Activated CD8-positive, alpha-beta T cell treated with anti-CD3 and anti-CD28 coated beads, Interleukin-2, amount 10 ng/mL, durations not matched to agents 7 days and 5 days (primary cell): ENCODE measurements at regions not wholly inside any gene's neighbourhood (a gene's known extent, or its start where the extent isn't known, plus 50 kb on each side); places are given as distances from the start of the nearest gene placed in this dataset.

Experiments used
- ATAC-seq: fragments of 150-1000 bp; cut with Tn5 transposase; one replicate; pipeline ENCODE4 v1.10.0; 2021; ENCODE audit warnings: moderate library complexity
- CTCF ChIA-PET: fragments of 350-600 bp; sonication (Branson Sonifier 250); formaldehyde crosslinking; loops from one replicate; lab custom pipeline; 2021; ENCODE audit warnings: antibody characterized with exemption; lab: Charles Lee
- POLR2A ChIA-PET: fragments of 350-600 bp; sonication (Branson Sonifier 250); formaldehyde crosslinking; loops from one replicate; lab custom pipeline; 2021; ENCODE audit warnings: antibody characterized with exemption; lab: Charles Lee
- DNase-seq: peaks from one replicate; pipeline ENCODE4 v3.0.0-alpha.2; 2020
- H3K27ac Mint-ChIP-seq: one replicate; pipeline ENCODE4 v1.8.0; 2021; ENCODE audit warnings: mild to moderate bottlenecking, mixed read lengths
- H3K27me3 Mint-ChIP-seq: one replicate; pipeline ENCODE4 v1.8.0; 2021; ENCODE audit warnings: low read depth, mixed read lengths
- H3K36me3 Mint-ChIP-seq: one replicate; pipeline ENCODE4 v1.8.0; 2021; ENCODE audit warnings: low read depth, mixed read lengths
- H3K4me1 Mint-ChIP-seq: one replicate; pipeline ENCODE4 v1.8.0; 2021; ENCODE audit warnings: low read depth, mixed read lengths
- H3K4me3 Mint-ChIP-seq: one replicate; pipeline ENCODE4 v1.8.0; 2021; ENCODE audit warnings: mild to moderate bottlenecking, mixed read lengths
- H3K9me3 Mint-ChIP-seq: one replicate; pipeline ENCODE4 v1.8.0; 2022; ENCODE audit warnings: mixed read lengths; ENCODE audit not compliant: insufficient read depth

DNA sequence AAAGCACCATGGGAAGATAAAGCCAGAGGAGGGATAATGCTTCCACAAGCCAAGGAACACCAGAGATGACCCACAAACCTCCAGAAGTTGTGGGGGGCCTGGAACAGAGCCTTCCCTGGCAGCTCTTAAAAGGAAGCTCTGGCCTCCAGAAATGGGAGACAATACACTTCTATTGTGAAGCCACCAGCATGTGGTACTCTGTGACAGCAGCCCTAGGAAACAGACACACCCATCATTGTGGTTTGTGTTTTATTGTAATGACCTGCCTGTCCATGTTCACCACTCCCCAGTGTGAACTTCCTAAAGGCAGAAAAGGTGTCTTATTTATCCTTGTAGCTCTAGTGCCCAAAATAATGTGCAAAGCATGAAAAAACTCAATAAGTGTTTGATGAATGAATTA, 264.1 kb upstream of the GATB start:
- H3K27ac Mint-ChIP-seq = no peak overlapping the region
- no peaks in the 10 kb centered on the region for H3K36me3 Mint-ChIP-seq
- no peak overlapping the region for H3K4me3 Mint-ChIP-seq
- CTCF ChIA-PET = no interaction called here
- no peaks in the 10 kb centered on the region for H3K9me3 Mint-ChIP-seq
- no peak for DNase-seq
- POLR2A ChIA-PET = no interaction called here
- H3K27me3 Mint-ChIP-seq = peaks cover 2% of the 10 kb centered on the region
- no peaks in the 10 kb centered on the region for H3K4me1 Mint-ChIP-seq
- ATAC-seq = no peak

DNA sequence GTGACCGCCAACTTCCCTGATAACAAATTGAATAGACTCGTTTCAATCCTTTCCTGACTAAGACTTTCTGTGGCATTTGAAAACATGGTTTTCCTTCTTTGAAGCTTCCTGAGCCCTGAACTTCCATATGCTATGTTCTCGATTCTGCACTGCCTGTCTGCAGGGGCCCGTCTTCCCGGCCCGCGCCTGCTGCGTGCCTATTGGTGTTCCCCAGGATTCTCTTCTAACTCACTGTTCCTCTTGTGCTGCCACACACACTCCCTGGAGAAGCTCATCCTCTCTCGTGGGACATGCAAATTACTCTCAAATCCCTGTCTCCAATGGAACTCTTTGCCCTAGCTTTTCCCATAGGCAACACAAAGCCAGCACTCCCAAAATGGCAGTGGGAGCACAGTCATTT, 262.9 kb upstream of the GATB start:
- no peak overlapping the region for H3K27ac Mint-ChIP-seq
- peaks cover 2% of the 10 kb centered on the region for H3K27me3 Mint-ChIP-seq
- no peak for ATAC-seq
- no peaks in the 10 kb centered on the region for H3K9me3 Mint-ChIP-seq
- H3K4me1 Mint-ChIP-seq = no peaks in the 10 kb centered on the region
- POLR2A ChIA-PET = no interaction called here
- H3K36me3 Mint-ChIP-seq = no peaks in the 10 kb centered on the region
- DNase-seq = no peak
- no peak overlapping the region for H3K4me3 Mint-ChIP-seq
- CTCF ChIA-PET = interaction anchor here (1.8 kb wide), 1 partner anchor 24 kb away, joined by 4 read pairs; no protein-coding TSS in a partner anchor

DNA sequence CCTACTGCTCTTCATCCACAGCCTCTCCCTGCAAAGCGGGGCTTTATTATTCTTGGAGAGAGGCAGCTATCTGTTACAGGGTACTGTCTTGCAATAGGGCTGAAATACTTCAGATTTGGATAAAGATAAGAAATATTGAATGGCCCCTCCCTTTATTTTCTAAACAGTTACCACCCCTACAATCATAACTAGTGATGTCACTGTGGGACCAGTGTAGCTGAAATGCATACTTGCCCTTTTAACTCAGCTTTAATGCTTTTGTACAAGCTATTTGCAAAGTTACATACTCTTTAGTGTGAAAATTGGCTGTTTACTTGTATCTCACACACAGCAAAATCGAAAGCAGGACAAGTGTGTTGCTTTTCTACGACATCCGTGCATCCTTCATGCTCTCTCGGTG, 261.7 kb upstream of the GATB start:
- H3K4me1 Mint-ChIP-seq = no peaks in the 10 kb centered on the region
- ATAC-seq (no peak), DNase-seq (no peak)
- no peak overlapping the region for H3K4me3 Mint-ChIP-seq
- CTCF ChIA-PET = interaction anchor here (1.8 kb wide), 1 partner anchor 25 kb away, joined by 4 read pairs; no protein-coding TSS in a partner anchor
- H3K27ac Mint-ChIP-seq = no peak overlapping the region
- H3K27me3 Mint-ChIP-seq = peaks cover 2% of the 10 kb centered on the region
- POLR2A ChIA-PET = no interaction called here
- H3K36me3 Mint-ChIP-seq = no peaks in the 10 kb centered on the region
- H3K9me3 Mint-ChIP-seq = no peaks in the 10 kb centered on the region

DNA sequence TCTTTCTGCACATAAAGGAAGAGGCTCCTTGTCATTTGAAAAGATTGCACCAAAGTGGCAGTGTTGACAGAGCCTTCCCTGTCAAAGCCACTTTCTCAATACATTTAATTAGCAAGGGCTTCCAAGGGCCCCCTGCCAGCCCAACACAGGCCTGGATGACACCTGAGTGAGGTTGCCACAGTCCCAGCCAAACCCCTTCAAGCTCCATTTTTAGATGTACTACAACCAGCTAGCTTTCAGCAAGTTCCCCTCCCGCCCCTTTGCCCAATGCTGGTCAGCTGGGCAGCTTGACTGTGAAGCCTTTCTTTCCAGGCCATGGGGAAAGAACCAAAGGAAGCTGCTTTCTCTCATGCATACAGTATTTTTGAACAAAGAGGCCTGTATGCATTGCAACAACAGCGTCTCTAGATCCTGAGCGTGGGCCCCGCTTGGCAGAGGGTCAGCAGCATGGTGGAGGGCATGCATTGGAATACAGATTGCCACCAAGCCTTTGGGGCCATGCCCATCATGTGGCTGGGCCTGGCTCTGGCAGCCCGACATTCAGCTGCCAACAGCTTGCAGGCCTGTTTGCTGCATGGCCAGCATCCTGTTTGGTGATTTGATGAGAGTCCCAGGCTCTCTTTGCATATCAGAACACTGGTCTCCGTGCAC, 261.1 kb upstream of the GATB start:
- POLR2A ChIA-PET = no interaction called here
- no peak for DNase-seq
- no peaks in the 10 kb centered on the region for H3K36me3 Mint-ChIP-seq
- H3K27me3 Mint-ChIP-seq = peaks cover 3% of the 10 kb centered on the region
- CTCF ChIA-PET = no interaction called here
- H3K27ac Mint-ChIP-seq = no peak overlapping the region
- no peaks in the 10 kb centered on the region for H3K4me1 Mint-ChIP-seq
- no peak overlapping the region for H3K4me3 Mint-ChIP-seq
- no peaks in the 10 kb centered on the region for H3K9me3 Mint-ChIP-seq
- ATAC-seq = no peak

DNA sequence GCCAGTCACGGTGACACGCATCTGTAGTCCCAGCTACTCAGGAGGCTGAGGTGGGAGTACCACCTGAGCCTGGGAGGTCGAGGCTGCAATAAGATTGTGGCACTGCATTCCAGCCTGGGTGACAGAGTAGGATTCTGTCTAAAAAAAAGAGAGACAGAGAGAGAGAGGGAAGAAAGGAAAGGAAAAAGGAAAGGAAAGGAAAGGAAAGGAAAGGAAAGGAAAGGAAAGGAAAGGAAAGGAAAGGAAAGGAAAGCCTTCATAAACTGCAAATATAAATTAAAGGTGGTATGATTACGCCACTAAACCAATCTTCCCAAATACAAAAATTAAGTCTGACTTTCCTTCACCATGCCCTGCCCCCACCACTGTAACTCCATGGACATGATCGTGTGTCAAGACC, 259.3 kb upstream of the GATB start:
- no peak for ATAC-seq

DNA sequence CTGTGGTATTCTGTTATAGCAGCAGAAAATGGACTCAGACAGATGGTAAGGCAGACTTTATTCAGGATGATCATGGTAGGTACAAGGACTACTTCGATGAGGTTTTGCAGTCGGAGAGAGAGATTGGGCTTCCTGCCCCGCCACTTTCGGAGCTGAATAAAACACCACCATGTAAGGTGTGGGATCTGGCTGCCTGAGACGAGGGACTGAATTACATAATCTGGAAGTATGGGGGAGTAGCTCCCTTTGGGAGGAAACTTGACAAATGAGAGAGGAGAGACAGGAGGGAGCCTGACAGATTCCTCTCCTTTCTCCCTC, 255.5 kb upstream of the GATB start:
- ChIA-PET POLR2A (no interaction called here), CTCF (no interaction called here)
- Mint-ChIP-seq H3K4me1 (peaks cover 34% of the 10 kb centered on the region), H3K9me3 (no peaks in the 10 kb centered on the region), H3K4me3 (no peak overlapping the region), H3K27ac (no peak overlapping the region), H3K36me3 (peaks cover 7% of the 10 kb centered on the region), H3K27me3 (peaks cover 3% of the 10 kb centered on the region)
- no peak for ATAC-seq
- DNase-seq = no peak

More for the DNA sequence above, 259.3 kb upstream of the GATB start:
- Mint-ChIP-seq H3K9me3 (no peaks in the 10 kb centered on the region), H3K4me1 (peaks cover 5% of the 10 kb centered on the region), H3K27me3 (peaks cover 3% of the 10 kb centered on the region), H3K36me3 (no peaks in the 10 kb centered on the region), H3K27ac (no peak overlapping the region), H3K4me3 (no peak overlapping the region)
- CTCF ChIA-PET = no interaction called here
- no peak for DNase-seq
- POLR2A ChIA-PET = no interaction called here

DNA sequence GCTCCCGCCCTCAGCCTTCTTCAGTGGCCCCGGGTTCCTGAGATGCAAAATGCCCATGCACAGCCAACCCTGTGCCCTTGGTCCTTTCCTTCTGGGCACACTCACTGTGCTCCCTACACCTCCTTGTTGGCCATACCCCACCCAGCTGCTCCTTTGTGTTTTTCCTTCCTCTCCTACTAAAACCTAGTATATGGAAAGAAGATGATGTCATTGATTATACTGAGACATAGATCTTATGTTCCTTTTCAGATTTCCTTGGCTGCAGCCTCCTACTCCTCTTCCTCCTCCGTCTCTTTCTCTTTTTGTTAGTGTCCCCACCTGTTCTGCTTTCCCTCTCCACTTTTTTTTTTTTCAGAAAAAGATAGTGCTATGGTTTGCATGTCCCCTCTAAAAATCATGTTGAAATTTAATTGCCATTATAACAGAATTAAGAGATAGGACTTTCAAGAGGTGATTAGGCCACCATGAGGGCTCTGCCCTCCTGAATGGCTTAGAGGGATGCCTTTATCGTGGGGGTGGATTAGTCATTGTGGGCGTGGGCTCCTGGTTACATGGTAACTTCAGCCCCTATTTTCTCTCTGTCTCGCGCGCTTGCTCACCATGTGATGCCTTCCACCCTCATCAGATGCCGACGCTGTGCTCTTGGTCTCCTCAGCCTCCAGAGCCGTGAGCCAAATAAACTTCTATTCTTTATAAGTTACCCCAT, 254.9 kb upstream of the GATB start:
- ATAC-seq (no peak), DNase-seq (no peak)
- Mint-ChIP-seq H3K27ac (no peak overlapping the region), H3K36me3 (peaks cover 7% of the 10 kb centered on the region), H3K4me3 (no peak overlapping the region), H3K9me3 (no peaks in the 10 kb centered on the region), H3K27me3 (peaks cover 3% of the 10 kb centered on the region), H3K4me1 (peaks cover 39% of the 10 kb centered on the region)
- ChIA-PET CTCF (no interaction called here), POLR2A (no interaction called here)

DNA sequence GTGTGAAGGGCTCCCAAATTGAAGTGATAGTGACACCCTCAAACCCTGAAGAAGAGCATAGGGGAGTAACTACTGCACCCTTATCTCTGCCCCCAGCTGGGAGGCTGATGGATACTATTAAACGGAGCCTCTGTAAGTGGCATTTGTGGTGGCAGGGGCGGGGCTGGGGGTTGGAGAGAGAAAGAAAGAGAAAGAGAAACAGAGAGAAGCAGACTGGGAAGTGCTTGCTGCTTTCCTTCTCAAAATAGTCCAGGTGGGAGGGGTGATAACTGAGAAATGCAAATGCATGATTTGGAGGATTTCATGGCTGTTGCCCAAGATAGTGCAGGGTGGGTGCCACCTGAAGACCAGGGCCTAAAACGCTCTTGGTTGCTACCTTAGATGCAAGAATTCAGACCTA, 253.5 kb upstream of the GATB start:
- POLR2A ChIA-PET = interaction anchor here (0.6 kb wide), 1 partner anchor 325 kb away, joined by 3 read pairs; no protein-coding TSS in a partner anchor
- ATAC-seq (peak; percentile 75), DNase-seq (peak; percentile 79)
- Mint-ChIP-seq H3K27ac (peak overlapping the region; percentile 67), H3K27me3 (peaks cover 3% of the 10 kb centered on the region), H3K4me3 (peak overlapping the region; percentile 23), H3K36me3 (peaks cover 7% of the 10 kb centered on the region), H3K4me1 (peaks cover 47% of the 10 kb centered on the region), H3K9me3 (no peaks in the 10 kb centered on the region)
- CTCF ChIA-PET = interaction anchor here (0.9 kb wide), 1 partner anchor 25 kb away, joined by 3 read pairs; no protein-coding TSS in a partner anchor

DNA sequence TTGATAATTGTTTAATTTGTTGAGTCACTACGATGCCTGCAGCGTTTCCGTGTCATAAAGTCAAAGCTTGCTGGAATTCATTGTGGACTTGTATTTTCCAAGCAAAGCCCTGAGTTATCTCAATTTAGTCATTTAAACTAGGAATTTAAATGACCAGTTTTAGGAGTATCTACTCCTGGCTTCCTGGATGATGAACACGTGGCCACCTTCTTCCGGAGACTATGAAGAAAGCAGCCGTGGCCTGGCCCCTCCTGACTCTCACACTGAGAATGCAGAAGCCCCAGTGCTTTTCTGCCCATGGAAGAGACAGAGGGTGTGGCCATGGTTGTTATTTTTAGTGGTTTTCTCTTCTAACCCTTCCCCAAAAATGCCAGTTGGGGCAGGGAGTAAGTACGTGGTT, 250.7 kb upstream of the GATB start:
- no peaks in the 10 kb centered on the region for H3K9me3 Mint-ChIP-seq
- ATAC-seq (no peak), DNase-seq (no peak)
- no peak overlapping the region for H3K27ac Mint-ChIP-seq
- no peak overlapping the region for H3K4me3 Mint-ChIP-seq
- peaks cover 7% of the 10 kb centered on the region for H3K36me3 Mint-ChIP-seq
- ChIA-PET CTCF (interaction anchor here (1.4 kb wide), 1 partner anchor 338 kb away, joined by 3 read pairs; no protein-coding TSS in a partner anchor), POLR2A (no interaction called here)
- H3K4me1 Mint-ChIP-seq = peaks cover 47% of the 10 kb centered on the region
- H3K27me3 Mint-ChIP-seq = no peaks in the 10 kb centered on the region

DNA sequence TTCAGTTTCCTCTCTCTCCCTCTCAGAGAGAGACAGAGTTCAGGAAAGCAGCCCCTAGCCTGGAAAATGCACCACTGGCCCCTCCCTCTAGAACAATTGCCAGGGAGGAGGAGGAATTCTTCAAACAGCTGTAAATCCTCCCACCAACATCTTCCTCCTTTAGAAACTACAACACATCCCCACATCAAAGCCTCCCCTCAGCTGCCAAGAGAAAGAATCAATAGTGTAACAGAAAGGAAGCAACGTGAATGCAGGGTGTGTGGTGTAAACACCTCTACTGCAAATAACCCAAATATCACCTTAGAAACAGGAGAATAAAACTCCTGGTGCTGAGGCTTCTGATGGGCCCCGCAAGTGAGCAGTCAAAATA, 249.9 kb upstream of the GATB start:
- H3K36me3 Mint-ChIP-seq = peaks cover 7% of the 10 kb centered on the region
- POLR2A ChIA-PET = no interaction called here
- H3K4me3 Mint-ChIP-seq = no peak overlapping the region
- peak overlapping the region; percentile 40 for H3K27ac Mint-ChIP-seq
- H3K4me1 Mint-ChIP-seq = peaks cover 46% of the 10 kb centered on the region
- no peaks in the 10 kb centered on the region for H3K27me3 Mint-ChIP-seq
- peak; percentile 71 for ATAC-seq
- H3K9me3 Mint-ChIP-seq = no peaks in the 10 kb centered on the region
- DNase-seq = peak; percentile 50
- CTCF ChIA-PET = interaction anchor here (1.4 kb wide), 1 partner anchor 338 kb away, joined by 3 read pairs; no protein-coding TSS in a partner anchor

DNA sequence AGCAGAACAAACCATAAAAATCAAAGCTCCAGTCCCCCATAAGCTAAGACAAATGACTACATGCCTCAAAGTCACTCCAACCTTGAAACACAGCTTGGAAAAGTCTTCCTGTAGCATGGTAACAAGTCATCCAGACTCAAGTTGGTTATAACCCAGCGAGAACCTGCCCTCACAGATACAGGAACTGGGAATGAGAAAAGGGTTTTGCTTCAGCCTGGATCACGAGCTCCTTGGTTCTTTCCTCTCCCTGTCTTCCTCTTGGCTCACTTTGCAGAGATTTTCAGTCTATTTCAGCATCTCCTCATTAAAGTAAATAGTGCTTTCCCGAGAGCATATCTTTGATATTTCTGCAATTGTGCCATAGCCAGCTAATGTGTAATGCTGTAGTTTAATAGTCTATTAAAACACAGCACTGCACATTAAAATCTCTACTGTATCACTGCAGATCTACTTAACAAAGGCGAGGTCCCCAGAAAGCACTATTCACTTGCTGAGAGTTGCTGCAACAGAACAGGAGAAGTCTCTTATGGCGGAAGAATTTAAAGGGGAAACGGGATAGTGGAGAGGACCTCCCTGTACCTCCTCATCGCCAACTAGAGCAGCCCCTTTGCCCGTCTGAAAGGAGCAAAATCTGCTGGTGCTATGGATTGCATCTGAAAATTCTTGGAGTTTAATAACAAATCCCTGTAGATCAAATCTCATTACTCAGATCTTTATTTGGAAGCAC, 249.3 kb upstream of the GATB start:
- CTCF ChIA-PET = no interaction called here
- H3K27ac Mint-ChIP-seq = no peak overlapping the region

More for the DNA sequence above, 249.3 kb upstream of the GATB start:
- POLR2A ChIA-PET = no interaction called here
- Mint-ChIP-seq H3K27me3 (no peaks in the 10 kb centered on the region), H3K4me3 (no peak overlapping the region), H3K9me3 (no peaks in the 10 kb centered on the region), H3K4me1 (peaks cover 43% of the 10 kb centered on the region), H3K36me3 (peaks cover 7% of the 10 kb centered on the region)
- ATAC-seq (no peak), DNase-seq (no peak)
